GM18498 (cell line): ENCODE measurements at regions not wholly inside any gene's neighbourhood (a gene's known extent, or its start where the extent isn't known, plus 50 kb on each side); places are given as distances from the start of the nearest gene placed in this dataset.
"Not testable (repeated sequence)": the region's sequence is repeated elsewhere in the genome, so short reads cannot be mapped to it uniquely, and the experiment has no call there.

Source experiments
- ATAC-seq: cut with Tn5 transposase; IDR thresholded peaks from one replicate; pipeline ENCODE4 v1.9.1; 2021; ENCODE audit warnings: mild to moderate bottlenecking, moderate library complexity; ENCODE audit not compliant: unreplicated experiment

DNA sequence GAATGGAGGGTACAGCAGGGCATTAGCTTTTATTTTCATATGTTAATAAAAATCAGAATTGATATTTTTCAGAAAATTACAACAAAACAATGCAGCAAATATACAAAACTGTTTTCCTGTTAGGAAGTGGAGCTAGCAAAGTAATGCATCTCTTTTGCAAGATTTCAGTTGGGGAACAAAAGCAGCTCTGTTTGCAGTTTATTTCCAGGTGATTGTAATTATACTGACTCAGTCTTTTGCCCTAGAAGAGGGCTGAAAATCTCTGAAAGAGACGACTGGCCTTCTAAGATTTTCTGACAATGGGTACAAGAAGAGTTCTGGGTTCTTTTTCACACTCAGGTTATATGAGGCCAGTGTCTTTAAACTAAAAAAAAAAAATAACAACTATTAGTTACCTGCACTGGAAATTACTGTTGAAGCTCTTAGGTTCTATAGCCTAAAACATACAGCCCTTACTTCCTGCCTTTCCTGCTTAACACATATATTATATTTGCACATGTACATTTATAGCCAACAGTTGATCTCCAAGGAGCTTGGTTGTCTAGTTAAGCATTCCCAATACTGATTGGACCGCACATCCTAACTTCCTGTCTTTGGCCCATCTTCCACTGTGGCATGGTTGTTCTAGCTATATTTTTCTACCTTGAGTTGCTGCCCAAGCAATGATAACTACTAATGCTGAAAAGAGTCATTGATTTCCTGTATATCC, 199.1 kb upstream of the KRR1 start:
- no peak for ATAC-seq

DNA sequence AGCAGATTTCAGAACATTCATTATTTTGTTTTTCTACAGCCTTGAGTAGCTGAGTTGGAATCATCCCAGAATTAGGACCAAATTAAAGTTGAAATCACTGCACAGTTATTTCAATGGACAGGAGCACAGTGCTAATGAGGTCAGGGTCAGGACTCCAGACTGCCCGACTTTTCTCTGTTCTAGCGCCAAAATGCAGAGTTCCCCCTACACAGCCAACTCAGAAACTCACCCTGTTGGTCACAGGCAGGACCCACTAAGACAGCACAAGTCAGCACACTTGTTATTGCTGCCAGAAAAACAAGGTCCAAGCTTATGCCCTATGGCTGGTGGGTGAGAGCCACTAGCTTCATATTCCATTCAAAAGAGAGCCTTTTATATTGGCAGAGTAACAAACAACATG, 198.1 kb upstream of the KRR1 start:
- no peak for ATAC-seq

- ATAC-seq = no peak
Observed at GRCh38 chr12:75708802-75709201, 197.4 kb upstream of the KRR1 start.

- no peak for ATAC-seq
Observed at GRCh38 chr12:75707983-75708382, 196.6 kb upstream of the KRR1 start.

DNA sequence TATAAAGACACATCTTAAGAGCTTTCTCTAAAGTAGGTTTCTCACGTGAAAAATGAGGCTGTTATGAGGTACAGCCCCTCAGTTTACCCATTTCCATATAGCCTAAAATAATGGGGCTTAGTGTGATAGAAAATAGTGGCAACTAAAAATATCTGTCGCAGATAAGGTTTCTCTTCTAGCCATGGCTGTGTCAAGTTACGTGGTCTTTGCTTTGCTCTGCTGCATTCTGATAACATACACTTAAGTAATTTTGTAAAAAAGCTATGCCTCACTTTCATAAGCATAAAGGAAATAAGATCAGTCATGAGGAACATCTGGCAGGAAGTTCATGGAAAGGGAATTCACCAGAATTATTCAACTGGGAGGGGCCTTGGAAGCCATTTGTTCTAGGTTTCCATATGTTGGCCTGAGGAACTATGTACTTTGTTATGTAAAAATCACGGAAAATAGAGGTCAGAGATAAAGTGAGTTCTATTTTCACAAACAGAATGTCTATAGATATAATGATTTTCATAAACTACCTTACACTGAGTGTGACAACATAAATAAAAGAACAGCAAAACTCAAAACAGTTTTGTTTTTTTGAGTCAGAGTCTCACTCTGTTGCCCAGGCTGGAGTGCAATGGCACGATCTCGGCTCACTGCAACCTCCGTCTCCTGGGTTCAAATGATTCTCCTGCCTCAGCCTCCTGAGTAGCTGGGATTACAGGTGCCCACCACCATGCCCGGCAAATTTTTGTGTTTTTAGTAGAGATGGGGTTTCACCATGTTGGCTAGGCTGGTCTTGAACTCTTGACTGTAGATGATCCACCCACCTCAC, 195.6 kb upstream of the KRR1 start:
- no peak for ATAC-seq

DNA sequence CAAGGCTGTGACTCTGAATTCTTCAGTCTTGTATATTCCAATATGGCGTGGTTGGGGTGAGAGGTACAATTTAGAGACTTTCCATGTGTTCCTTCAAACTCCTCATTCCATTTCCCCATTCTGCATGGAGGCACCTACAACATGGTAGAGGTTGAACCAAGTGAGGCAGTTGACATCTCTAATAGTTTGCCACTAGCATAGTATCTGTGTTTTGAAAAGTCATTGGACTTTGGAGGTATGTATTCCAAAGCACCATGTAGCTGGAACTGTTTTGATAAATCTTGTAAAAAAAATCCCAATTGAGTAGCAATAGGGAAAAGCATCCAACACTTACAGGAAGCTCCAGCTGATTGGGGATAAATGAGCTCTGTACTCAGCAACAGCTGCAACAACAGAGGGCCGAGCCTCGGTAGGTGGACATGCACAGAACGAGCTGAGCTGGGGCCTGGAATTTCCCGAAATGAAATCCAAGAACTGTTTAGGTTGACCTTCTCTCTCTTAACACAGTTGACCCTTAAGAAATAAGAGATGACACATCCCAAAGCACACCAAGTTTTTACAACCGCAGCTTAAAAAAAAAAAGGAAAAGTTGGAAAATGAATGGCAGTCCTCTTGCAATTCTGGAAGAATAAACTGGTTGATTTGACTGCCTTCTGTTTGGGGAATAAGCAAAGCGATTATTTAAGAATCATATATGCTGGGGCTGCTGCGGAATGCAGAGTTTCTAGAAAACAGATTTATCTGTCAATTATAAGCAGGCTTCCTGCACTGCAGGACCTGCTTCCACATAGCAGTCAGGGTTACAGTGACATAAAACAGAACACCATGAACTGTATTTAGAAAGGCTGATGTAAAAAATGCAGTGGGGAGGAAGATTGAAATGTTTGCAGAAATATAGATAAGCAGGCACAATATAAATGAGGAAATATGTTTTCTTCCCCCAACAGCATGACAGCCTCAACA, 194.6 kb upstream of the KRR1 start:
- no peak for ATAC-seq

GRCh38 chr12:75704664-75705063, 193.3 kb upstream of the KRR1 start:
- ATAC-seq = no peak

GRCh38 chr12:75704208-75704607, 192.8 kb upstream of the KRR1 start:
- no peak for ATAC-seq

GRCh38 chr12:75703131-75703530, 191.7 kb upstream of the KRR1 start:
- ATAC-seq = no peak

GRCh38 chr12:75702477-75703093, 191.2 kb upstream of the KRR1 start:
- ATAC-seq = no peak

DNA sequence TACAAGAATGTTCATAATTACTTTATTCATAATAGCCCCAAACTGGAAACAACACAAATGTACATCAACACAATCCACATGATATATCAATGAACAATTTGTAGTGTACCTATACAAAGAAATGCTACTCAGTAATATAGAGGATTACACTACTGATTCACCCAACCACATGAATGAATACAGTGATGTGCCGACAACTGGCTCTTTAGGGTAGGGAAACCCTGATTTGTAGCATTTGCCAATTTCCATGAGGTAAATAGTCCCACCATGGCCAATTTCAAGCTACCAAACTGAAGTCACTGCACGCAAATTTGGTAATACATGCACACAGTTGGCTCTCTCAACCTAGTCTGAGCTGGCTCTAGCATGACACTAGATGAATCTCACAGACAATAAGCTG, 190.4 kb upstream of the KRR1 start:
- no peak for ATAC-seq

- ATAC-seq = no peak
Observed at GRCh38 chr12:75699728-75700496, 188.5 kb upstream of the KRR1 start.

DNA sequence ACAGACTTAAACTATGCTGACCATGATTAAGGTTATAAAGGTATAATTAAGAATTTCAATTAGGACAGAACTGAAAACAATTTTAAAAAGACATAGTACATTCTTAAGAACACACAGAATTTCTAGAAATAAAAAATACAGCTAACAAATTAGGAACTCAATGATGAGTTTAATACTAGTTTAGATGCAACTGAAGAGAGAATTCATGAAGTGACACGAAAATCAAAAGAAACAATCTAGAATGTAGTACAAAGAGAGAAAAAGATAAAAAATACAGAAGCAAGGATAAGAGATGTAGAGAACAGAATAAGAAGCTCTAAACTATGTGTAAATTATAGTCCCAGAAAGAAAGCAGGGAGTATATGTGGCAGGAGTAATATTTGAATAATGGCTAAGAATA, 187.8 kb upstream of the KRR1 start:
- no peak for ATAC-seq

DNA sequence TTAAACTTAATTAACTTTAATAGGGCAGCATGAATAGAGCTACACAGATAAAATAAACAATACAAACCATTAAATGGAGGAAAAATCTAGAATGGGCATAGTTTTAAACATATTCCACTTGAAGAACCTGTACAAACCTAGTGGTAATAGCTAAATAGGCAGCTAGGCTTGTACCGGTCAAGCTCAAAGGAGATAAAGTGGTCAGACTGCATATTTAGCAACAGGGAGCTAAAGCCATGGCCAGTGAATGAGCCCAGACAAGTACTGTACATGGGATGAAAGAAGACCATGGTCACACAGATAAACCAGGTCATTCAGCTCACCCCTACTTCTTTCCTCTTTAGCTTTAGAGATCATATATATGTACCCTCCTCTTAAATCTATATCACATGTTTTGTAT, 186.6 kb upstream of the KRR1 start:
- ATAC-seq = no peak

GRCh38 chr12:75695926-75696325, 184.5 kb upstream of the KRR1 start:
- ATAC-seq = no peak

DNA sequence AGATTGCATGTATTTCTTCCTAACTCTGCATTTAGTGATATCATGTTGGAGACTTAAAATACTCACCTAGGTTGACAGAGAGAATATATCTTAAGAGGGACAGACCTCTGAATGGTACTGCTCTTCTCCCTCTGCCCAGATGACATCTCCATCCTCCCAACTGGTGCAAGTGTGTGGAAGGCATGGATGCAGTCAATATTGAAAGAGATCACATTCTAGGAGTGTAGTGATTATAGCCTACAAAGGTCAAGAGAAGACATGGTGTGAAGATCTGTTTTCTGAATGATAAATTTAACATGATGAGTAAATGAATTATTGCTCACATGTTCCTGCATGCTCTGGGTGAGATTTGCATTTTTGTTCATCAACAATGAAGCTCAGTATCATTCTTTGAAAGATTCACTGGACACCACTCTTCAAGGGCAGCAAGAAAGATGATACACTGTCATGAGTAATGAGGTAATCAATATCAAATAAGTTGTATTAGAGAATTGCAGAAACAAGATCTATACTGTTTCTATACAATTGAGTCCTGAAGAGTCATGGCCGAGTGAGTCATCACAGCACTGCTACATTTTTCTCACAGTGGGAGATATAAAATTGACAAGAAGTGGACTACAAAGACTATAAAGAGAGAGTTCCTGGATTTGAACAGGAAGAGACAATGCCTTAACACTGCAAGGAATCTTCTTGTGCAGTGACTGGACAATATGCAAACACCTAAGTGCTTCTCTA, 183.3 kb upstream of the KRR1 start:
- ATAC-seq = no peak

DNA sequence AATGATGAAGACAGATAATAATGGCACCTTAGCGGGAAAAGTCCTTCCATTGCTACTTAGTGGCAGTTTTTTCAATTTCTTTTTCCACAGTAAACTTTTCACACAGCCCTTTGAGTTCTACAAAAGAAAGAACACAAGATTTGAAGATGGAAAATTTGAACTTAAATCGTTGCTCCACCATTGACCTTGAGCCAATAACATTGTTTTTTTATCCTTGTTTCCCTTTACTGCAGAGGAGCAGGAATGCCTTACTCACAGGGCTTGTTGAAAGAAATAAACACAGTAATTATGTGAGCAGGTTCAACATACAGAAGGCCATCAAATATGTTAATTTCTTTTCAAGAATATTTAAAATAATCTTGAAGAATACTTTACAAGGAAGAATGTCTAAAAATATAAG, 181.5 kb upstream of the KRR1 start:
- ATAC-seq = no peak

DNA sequence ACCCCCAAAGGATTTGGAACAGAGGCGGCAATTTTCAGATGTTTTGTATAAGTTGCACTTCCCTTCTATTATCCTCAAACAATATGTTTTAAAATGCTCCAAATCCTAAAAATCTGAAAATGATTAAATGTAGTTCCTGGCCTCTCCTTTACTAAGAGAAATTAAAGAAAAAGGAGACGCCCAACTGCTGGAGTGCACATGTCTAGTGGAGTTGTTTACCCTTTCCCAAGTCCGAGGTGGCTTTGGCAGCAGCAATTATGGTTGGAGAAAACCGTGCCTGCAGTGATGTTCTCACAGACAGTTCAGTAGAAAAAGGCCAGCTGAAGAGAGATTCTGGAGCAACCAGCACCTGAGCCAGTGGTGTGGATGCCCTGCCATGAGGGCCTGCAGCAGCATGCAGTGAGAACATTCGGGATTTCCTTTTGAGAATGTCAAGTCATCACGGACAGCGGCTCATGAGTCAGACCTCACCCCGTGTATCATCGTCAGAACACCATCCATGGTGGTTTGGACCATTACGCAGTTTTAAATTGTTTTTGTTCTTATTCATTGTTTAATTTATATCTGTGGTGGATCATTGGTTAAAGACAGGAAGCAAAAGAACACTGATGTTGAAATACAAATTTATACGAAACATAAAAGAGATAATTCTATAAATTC, 179.0 kb upstream of the KRR1 start:
- no peak for ATAC-seq

DNA sequence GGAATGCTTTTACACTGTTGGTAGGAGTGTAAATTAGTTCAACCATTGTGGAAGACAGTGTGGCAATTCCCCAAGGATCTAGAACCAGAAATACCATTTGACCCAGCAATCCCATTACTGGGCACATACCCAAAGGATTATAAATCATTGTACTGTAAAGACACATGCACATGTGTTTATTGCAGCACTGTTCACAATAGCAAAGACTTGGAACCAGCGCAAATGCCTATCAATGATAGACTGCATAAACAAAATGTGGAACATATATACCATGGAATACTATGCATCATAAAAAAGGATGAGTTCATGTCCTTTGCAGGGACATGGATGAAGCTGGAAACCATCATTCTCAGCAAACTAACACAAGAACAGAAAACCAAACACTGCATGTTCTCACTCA, 174.8 kb upstream of the KRR1 start:
- not testable (repeated sequence) for ATAC-seq
